ENCODE measurements at regions not wholly inside any gene's neighbourhood (a gene's known extent, or its start where the extent isn't known, plus 50 kb on each side); places are given as distances from the start of the nearest gene placed in this dataset.
A peak's percentile ranks its signal among the peaks of the same experiment; 100 is the strongest.

DNA sequence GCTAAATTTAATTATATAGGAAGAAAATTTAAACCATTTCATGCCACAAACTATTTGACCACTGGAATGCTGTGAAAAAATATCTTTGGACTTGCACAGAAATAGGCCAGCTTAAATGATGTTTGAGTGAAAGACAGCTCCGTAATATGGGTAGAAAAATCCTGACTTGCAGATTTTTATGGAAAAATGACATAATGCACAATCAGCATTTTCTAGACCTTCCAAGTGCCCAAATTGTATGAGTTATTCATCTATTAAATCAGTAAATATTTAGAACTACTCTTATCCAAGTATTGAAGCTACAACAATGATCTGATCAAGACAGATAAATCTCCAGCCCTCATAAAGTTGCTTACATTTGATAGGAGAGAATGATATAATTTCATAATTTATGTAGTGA is 691.1 kb upstream of the DDX18 start:
- Mint-ChIP-seq H3K36me3 (ENCODE audit: low read depth) (no peaks in the 10 kb centered on the region), H3K27ac (no peak overlapping the region), H3K4me1 (peaks cover 8% of the 10 kb centered on the region), H3K4me3 (no peak overlapping the region), H3K9me3 (no peaks in the 10 kb centered on the region), H3K27me3 (ENCODE audit: low read depth) (no peaks in the 10 kb centered on the region)
- TF ChIP-seq, protein P1, sequence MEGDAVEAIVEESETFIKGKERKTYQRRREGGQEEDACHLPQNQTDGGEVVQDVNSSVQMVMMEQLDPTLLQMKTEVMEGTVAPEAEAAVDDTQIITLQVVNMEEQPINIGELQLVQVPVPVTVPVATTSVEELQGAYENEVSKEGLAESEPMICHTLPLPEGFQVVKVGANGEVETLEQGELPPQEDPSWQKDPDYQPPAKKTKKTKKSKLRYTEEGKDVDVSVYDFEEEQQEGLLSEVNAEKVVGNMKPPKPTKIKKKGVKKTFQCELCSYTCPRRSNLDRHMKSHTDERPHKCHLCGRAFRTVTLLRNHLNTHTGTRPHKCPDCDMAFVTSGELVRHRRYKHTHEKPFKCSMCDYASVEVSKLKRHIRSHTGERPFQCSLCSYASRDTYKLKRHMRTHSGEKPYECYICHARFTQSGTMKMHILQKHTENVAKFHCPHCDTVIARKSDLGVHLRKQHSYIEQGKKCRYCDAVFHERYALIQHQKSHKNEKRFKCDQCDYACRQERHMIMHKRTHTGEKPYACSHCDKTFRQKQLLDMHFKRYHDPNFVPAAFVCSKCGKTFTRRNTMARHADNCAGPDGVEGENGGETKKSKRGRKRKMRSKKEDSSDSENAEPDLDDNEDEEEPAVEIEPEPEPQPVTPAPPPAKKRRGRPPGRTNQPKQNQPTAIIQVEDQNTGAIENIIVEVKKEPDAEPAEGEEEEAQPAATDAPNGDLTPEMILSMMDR (IDR thresholded peaks at IDR 0.05; ENCODE audit: unreplicated experiment in 3 of 3), result no peak

DNA sequence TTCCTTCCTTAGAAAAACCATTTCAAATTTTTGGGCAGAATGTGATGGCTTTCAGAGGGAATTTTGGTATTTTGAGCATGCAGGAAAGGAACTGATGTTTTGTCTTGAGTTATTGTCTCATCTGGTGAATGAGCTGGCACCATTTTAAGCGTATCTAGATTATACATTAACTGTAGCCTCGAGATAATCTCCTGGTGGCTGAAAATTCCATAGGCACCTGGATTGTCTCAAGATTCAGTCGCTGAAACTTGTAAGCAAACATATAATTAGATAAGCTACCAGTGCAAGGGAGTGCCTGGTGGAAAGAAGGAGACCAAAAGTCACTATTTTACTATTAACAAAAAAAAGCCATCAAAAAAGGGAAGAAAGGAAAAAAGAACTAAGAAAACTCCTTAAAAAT is 687.8 kb upstream of the DDX18 start:
- Mint-ChIP-seq H3K4me1 (peaks cover 19% of the 10 kb centered on the region), H3K4me3 (no peak overlapping the region), H3K27ac (no peak overlapping the region), H3K9me3 (no peaks in the 10 kb centered on the region), H3K27me3 (ENCODE audit: low read depth) (no peaks in the 10 kb centered on the region), H3K36me3 (ENCODE audit: low read depth) (no peaks in the 10 kb centered on the region)
- TF ChIP-seq, protein P1 (IDR thresholded peaks at IDR 0.05; ENCODE audit: unreplicated experiment in 3 of 3), result no peak

DNA sequence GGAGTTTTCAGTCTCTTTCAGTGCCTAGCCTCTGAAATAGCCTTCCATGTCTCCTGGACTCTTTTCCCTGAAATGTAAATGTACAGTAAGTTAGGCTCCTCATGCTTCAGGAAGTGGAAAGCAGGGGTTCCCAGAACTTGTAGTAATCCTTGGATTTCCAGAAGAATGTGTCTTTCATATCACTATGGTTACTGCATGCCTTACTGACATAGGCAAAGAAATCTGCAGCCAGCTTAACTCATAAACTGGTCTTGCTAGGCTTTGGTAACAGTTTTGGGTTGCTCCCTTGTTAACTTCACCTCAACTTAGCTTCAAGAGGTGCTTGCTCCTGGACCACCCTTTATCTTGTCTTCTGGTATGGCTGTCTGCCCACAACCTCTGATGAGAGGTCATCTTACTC is 686.8 kb upstream of the DDX18 start:
- Mint-ChIP-seq H3K4me3 (no peak overlapping the region), H3K27me3 (ENCODE audit: low read depth) (no peaks in the 10 kb centered on the region)

DNA sequence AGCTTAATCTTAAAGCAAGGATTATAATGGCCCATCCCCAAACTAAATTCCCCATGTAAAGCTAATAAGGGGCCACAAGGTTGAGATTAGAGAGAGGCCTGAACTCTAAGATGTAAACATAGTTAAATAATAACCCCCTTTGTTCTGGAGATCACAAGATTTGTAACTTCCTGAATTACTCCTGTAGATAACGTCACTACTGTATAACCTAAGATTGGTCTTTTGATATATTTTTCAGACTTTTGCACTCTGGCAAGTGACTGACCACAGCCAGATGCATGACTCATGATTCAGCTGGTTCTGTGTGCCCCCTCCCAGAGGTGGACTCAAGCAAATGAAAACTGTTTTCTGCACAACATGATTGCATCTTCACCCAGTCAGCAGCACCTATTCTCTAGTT is 686.0 kb upstream of the DDX18 start:
- TF ChIP-seq, protein P1 (IDR thresholded peaks at IDR 0.05; ENCODE audit: unreplicated experiment in 3 of 3), result no peak
- no peaks in the 10 kb centered on the region for H3K36me3 Mint-ChIP-seq (ENCODE audit: low read depth)
- H3K27ac Mint-ChIP-seq, result peak overlapping the region in 2 of 3 experiments; percentile 52 to 62
- no peaks in the 10 kb centered on the region for H3K9me3 Mint-ChIP-seq
- H3K27me3 Mint-ChIP-seq (ENCODE audit: low read depth), result no peaks in the 10 kb centered on the region
- H3K4me3 Mint-ChIP-seq, result no peak overlapping the region
- peaks cover 19% of the 10 kb centered on the region for H3K4me1 Mint-ChIP-seq

More for the DNA sequence above, 686.8 kb upstream of the DDX18 start:
- Mint-ChIP-seq H3K36me3 (ENCODE audit: low read depth) (no peaks in the 10 kb centered on the region), H3K27ac (peak overlapping the region in 2 of 3 experiments; percentile 52 to 62), H3K9me3 (no peaks in the 10 kb centered on the region), H3K4me1 (peaks cover 19% of the 10 kb centered on the region)
- TF ChIP-seq, protein P1 (IDR thresholded peaks at IDR 0.05; ENCODE audit: unreplicated experiment in 3 of 3), result no peak

DNA sequence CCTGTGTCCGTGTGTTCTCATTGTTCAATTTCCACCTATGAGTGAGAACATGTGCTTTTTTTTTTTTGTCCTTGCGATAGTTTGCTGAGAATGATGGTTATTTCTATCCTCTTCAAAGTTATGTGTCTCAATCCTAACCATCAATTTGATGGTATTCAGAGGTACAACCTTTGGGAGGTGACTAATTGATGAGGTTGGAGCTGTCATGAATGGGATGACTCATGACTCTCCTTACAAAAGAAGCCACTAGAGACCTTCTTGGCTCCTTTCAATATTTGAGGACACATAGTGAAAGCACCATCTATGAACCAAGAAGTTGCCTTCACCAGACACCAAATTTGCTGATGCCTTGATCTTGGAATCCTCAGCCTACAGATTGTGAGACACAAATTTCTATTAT is 677.1 kb upstream of the DDX18 start:
- TF ChIP-seq, protein P1 (IDR thresholded peaks at IDR 0.05; ENCODE audit: unreplicated experiment in 3 of 3), result no peak
- Mint-ChIP-seq H3K27ac (no peak overlapping the region), H3K9me3 (no peaks in the 10 kb centered on the region), H3K27me3 (ENCODE audit: low read depth) (no peaks in the 10 kb centered on the region), H3K4me1 (no peaks in the 10 kb centered on the region), H3K36me3 (ENCODE audit: low read depth) (no peaks in the 10 kb centered on the region), H3K4me3 (no peak overlapping the region)

DNA sequence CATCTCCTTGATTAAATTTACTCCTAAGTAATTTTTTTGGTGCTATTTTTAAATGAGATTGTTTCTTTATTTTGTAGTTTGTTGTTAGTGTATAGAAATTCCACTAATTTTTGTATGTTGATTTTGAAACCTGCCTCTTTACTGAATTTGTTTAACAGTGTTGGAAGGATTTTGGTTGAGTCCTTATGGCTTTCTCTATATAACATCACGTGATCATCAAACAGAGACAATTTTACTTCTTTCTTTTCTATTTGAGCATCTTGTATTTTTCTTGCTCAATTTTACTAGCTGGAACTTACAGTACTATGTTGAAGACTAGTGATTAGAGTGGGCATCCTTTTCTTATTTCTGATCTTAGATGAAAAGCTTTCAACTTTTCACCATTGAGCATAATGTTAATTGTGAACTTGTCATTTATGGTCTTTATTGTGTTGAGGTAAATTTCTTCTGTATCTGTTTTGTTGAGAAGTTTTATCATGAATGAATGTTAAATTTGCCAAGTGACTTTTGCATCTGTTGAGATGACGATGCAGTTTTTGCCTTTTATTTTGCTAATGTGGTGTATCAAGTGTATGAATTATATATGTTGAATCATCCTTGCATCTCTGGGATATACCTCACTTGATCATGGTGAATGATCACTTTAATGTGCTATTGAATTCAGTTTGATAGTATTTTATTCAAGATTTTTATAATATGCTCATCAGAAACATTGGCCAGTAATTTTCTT is 645.3 kb upstream of the DDX18 start:
- H3K9me3 Mint-ChIP-seq, result peaks cover 25% of the 10 kb centered on the region
- no peaks in the 10 kb centered on the region for H3K27me3 Mint-ChIP-seq (ENCODE audit: low read depth)
- no peaks in the 10 kb centered on the region for H3K4me1 Mint-ChIP-seq
- H3K36me3 Mint-ChIP-seq (ENCODE audit: low read depth), result peaks cover 7% of the 10 kb centered on the region
- no peak overlapping the region for H3K27ac Mint-ChIP-seq
- H3K4me3 Mint-ChIP-seq, result no peak overlapping the region
- TF ChIP-seq, protein P1 (IDR thresholded peaks at IDR 0.05; ENCODE audit: unreplicated experiment in 3 of 3), result no peak

Data from nephron (organoid).